ENCODE measurements at regions not wholly inside any gene's neighbourhood (a gene's known extent, or its start where the extent isn't known, plus 50 kb on each side); places are given as distances from the start of the nearest gene placed in this dataset.

DNA sequence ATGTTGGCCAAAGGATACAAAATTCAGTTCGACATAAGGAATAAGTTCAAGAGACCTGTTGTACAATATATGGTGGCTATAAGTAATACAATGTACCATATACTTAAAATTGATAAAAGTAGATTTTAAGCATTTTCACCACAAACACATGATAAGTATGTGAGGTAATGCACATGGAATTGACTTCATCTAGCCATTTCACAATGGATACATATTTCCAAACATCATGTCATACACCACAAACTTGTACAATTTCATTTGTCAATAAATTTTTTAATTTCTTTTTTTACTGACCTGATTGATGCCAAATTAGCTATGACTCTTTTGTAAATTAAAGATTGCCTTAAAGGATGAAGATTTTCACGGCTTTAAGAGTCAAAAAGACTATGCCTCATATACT is 103.1 kb upstream of the VCX2 start:
- TF ChIP-seq, protein P1, sequence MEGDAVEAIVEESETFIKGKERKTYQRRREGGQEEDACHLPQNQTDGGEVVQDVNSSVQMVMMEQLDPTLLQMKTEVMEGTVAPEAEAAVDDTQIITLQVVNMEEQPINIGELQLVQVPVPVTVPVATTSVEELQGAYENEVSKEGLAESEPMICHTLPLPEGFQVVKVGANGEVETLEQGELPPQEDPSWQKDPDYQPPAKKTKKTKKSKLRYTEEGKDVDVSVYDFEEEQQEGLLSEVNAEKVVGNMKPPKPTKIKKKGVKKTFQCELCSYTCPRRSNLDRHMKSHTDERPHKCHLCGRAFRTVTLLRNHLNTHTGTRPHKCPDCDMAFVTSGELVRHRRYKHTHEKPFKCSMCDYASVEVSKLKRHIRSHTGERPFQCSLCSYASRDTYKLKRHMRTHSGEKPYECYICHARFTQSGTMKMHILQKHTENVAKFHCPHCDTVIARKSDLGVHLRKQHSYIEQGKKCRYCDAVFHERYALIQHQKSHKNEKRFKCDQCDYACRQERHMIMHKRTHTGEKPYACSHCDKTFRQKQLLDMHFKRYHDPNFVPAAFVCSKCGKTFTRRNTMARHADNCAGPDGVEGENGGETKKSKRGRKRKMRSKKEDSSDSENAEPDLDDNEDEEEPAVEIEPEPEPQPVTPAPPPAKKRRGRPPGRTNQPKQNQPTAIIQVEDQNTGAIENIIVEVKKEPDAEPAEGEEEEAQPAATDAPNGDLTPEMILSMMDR (IDR thresholded peaks at IDR 0.05; ENCODE audit: poor library complexity), result no peak
- no peak for TF ChIP-seq EZH2 (IDR thresholded peaks at IDR 0.05; ENCODE audit: borderline replicate concordance)
